Calu3 (cell line): ENCODE measurements at regions not wholly inside any gene's neighbourhood (a gene's known extent, or its start where the extent isn't known, plus 50 kb on each side); places are given as distances from the start of the nearest gene placed in this dataset.

Source experiments
- BruUV-seq: library from RNA; stranded (reverse); fragments of 400-500 nt; replicated peaks from 2 replicates; lab custom pipeline; 2021; lab: Mats Ljungman, UMichigan
- CTCF ChIA-PET: fragments of 300-600 bp; sonication (Branson Sonifier 250); formaldehyde crosslinking; loops from one replicate; lab custom pipeline; 2022; ENCODE audit warnings: antibody characterized with exemption; lab: Charles Lee
- DNase-seq: peaks from one replicate; pipeline ENCODE4 v3.0.0; 2022
- H3K27ac Mint-ChIP-seq: one replicate; pipeline ENCODE4 v1.8.0; 2022; ENCODE audit warnings: mixed read lengths; ENCODE audit not compliant: unreplicated experiment
- H3K27me3 Mint-ChIP-seq: one replicate; pipeline ENCODE4 v1.8.0; 2022; ENCODE audit warnings: mixed read lengths; ENCODE audit not compliant: unreplicated experiment
- H3K36me3 Mint-ChIP-seq: one replicate; pipeline ENCODE4 v1.8.0; 2022; ENCODE audit warnings: mild to moderate bottlenecking, moderate library complexity, mixed read lengths; ENCODE audit not compliant: insufficient read depth, unreplicated experiment
- H3K4me1 Mint-ChIP-seq: one replicate; pipeline ENCODE4 v1.8.0; 2022; ENCODE audit warnings: mild to moderate bottlenecking, low read depth, mixed read lengths; ENCODE audit not compliant: unreplicated experiment
- H3K4me3 Mint-ChIP-seq: one replicate; pipeline ENCODE4 v1.8.0; 2022; ENCODE audit warnings: mild to moderate bottlenecking, low read depth, moderate library complexity, mixed read lengths; ENCODE audit not compliant: unreplicated experiment
- H3K9me3 Mint-ChIP-seq: one replicate; pipeline ENCODE4 v1.8.0; 2022; ENCODE audit warnings: low read depth, mixed read lengths; ENCODE audit not compliant: unreplicated experiment
- CTCF ChIP-seq: fragments of 200-600 bp; IDR thresholded peaks from one replicate; pipeline ENCODE4 v1.8.0; 2022; ENCODE audit warnings: antibody characterized with exemption; ENCODE audit not compliant: unreplicated experiment
- intact Hi-C: fragments of 100-400 bp; cut with micrococcal nuclease; formaldehyde crosslinking; loops from one replicate; pipeline ENCODE4 v1.10.0; 2022; ENCODE audit not compliant: unreplicated experiment

- DNase-seq = no peak
- Mint-ChIP-seq H3K36me3 (no peaks in the 10 kb centered on the region), H3K9me3 (no peaks in the 10 kb centered on the region), H3K4me1 (no peaks in the 10 kb centered on the region), H3K27ac (no peak overlapping the region), H3K4me3 (no peak overlapping the region), H3K27me3 (peaks cover 20% of the 10 kb centered on the region)
- intact Hi-C loops = no loop called here
- TF ChIP-seq CTCF = no peak
- CTCF ChIA-PET = no interaction called here
- no TSS peak for BruUV-seq
Measured at GRCh38 chr1:57886376-57886775, 462.5 kb upstream of the DAB1 start.

GRCh38 chr1:57883642-57883995, 459.8 kb upstream of the DAB1 start:
- TF ChIP-seq CTCF = no peak
- Mint-ChIP-seq H3K4me3 (no peak overlapping the region), H3K36me3 (no peaks in the 10 kb centered on the region)

GRCh38 chr1:57882934-57883641, 459.2 kb upstream of the DAB1 start:
- no peak for DNase-seq
- TF ChIP-seq CTCF = no peak
- Mint-ChIP-seq H3K4me1 (no peaks in the 10 kb centered on the region), H3K9me3 (no peaks in the 10 kb centered on the region), H3K27ac (no peak overlapping the region), H3K27me3 (peaks cover 21% of the 10 kb centered on the region), H3K4me3 (no peak overlapping the region), H3K36me3 (no peaks in the 10 kb centered on the region)
- BruUV-seq = no TSS peak
- intact Hi-C loops = no loop called here
- CTCF ChIA-PET = no interaction called here

More at GRCh38 chr1:57883642-57883995, 459.8 kb upstream of the DAB1 start:
- intact Hi-C loops = no loop called here
- DNase-seq = no peak
- peaks cover 21% of the 10 kb centered on the region for H3K27me3 Mint-ChIP-seq
- CTCF ChIA-PET = no interaction called here
- H3K9me3 Mint-ChIP-seq = no peaks in the 10 kb centered on the region
- BruUV-seq = no TSS peak
- no peaks in the 10 kb centered on the region for H3K4me1 Mint-ChIP-seq
- no peak overlapping the region for H3K27ac Mint-ChIP-seq

GRCh38 chr1:57882072-57882471, 458.2 kb upstream of the DAB1 start:
- Mint-ChIP-seq H3K36me3 (no peaks in the 10 kb centered on the region), H3K9me3 (no peaks in the 10 kb centered on the region), H3K4me3 (no peak overlapping the region), H3K4me1 (no peaks in the 10 kb centered on the region), H3K27me3 (peaks cover 21% of the 10 kb centered on the region), H3K27ac (no peak overlapping the region)
- intact Hi-C loops = no loop called here
- BruUV-seq = no TSS peak
- CTCF ChIA-PET = no interaction called here
- no peak for DNase-seq
- no peak for TF ChIP-seq CTCF
